SU-DHL-6 (cell line): ENCODE measurements at regions not wholly inside any gene's neighbourhood (a gene's known extent, or its start where the extent isn't known, plus 50 kb on each side); places are given as distances from the start of the nearest gene placed in this dataset.

Experiments
- CTCF ChIP-seq: fragments of 200-600 bp; sonication (generic); IDR thresholded peaks from one replicate; pipeline ENCODE4 v1.5.1; 2017; ENCODE audit warnings: antibody characterized with exemption, mild to moderate bottlenecking, low read length, moderate library complexity; ENCODE audit not compliant: insufficient read depth, poor library complexity, severe bottlenecking
- EZH2phosphoT487 ChIP-seq: fragments of 200-600 bp; sonication (generic), shearing (Covaris generic); conservative IDR thresholded peaks from 2 replicates; pipeline ENCODE4 v1.6.1; 2018; ENCODE audit warnings: mild to moderate bottlenecking, antibody characterized with exemption, low read length, moderate library complexity, mixed read lengths

DNA sequence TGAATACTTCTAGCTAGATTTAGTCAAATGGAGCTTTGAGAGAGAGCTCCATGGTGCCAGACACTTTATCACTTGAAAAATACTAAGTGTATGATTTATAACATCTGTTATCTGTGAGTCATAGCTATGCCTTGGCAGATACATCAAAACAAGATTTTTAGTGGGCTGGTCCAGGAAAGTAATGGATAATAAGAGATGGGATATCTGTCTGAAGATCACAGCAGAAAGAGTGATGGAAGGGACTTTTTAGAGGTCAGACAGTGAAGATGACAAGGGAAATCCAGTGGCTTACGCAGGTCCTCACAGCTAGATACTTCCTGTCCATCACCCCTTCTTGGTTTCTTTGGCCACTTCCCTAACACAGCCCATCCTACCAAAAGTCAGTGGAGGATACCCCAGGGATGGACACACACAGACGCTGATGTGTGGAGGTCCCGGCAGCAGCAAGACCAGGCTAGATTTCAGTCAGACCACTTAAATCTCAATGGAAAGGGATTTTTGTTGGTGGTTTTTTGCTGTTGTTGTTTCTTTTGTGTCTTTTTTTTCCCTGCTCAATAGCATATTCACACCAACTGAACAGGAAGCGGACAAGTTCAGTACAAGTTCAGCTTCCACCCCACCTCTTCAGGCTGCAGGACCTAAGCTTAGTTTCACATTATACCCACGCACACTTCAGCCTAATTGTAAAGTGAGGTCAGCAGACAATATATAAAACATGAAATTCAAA lies 209.3 kb downstream of the ALDH8A1 start:
- TF ChIP-seq CTCF = no peak
- no peak for TF ChIP-seq EZH2phosphoT487
